IMR-90 (cell line): ENCODE measurements at regions not wholly inside any gene's neighbourhood (a gene's known extent, or its start where the extent isn't known, plus 50 kb on each side); places are given as distances from the start of the nearest gene placed in this dataset.

Experiments
- ATAC-seq: fragments of 200-7000 bp; cut with Tn5 transposase; 2 replicates; pipeline ENCODE4 v1.9.1; 2020; ENCODE audit warnings: low read depth, mild to moderate bottlenecking, moderate library complexity
- BruUV-seq: library from RNA; stranded (reverse); fragments of 400-500 nt; replicated peaks from 2 replicates; lab custom pipeline; 2021; lab: Mats Ljungman, UMichigan
- CTCF ChIA-PET: fragments of 300-600 bp; formaldehyde crosslinking; extraction: SDS; loops from one replicate; lab custom pipeline; 2021; ENCODE audit warnings: antibody characterized with exemption; lab: Yijun Ruan, JAX
- POLR2A ChIA-PET: fragments of 300-600 bp; sonication (Branson Sonifier 250); formaldehyde crosslinking; loops from one replicate; lab custom pipeline; 2022; ENCODE audit warnings: antibody characterized with exemption; ENCODE audit not compliant: unreplicated experiment; lab: Charles Lee
- DNase-seq: peaks from one replicate; pipeline ENCODE4 v3.0.0; 2013
- H2AFZ ChIP-seq: replicated peaks from 2 replicates; pipeline ENCODE3; 2013; ENCODE audit warnings: low read length, mild to moderate bottlenecking; ENCODE audit not compliant: poor library complexity
- H2AK5ac ChIP-seq: 2 replicates; pipeline ENCODE4 v1.6.1; 2013; ENCODE audit warnings: low read depth, low read length, inconsistent platforms
- H2AK9ac ChIP-seq: replicated peaks from 2 replicates; pipeline ENCODE3; 2013; ENCODE audit warnings: mild to moderate bottlenecking, low read depth, low read length, moderate library complexity; ENCODE audit not compliant: poor library complexity
- H2BK120ac ChIP-seq: 2 replicates; pipeline ENCODE4 v1.6.1; 2013; ENCODE audit warnings: low read depth, low read length, inconsistent platforms
- H2BK15ac ChIP-seq: 3 replicates; pipeline ENCODE4 v1.6.1; 2013; ENCODE audit warnings: low read depth, low read length, inconsistent platforms
- H2BK20ac ChIP-seq: 2 replicates; pipeline ENCODE4 v1.6.1; 2013; ENCODE audit warnings: low read depth, mild to moderate bottlenecking, inconsistent platforms, low read length, moderate library complexity
- H2BK5ac ChIP-seq: 2 replicates; pipeline ENCODE4 v1.6.1; 2013; ENCODE audit warnings: mild to moderate bottlenecking, low read depth, low read length, inconsistent platforms; ENCODE audit not compliant: poor library complexity, severe bottlenecking
- H3K14ac ChIP-seq: replicated peaks from 2 replicates; pipeline ENCODE4 v1.6.1; 2013; ENCODE audit warnings: low read depth, low read length, inconsistent platforms
- H3K18ac ChIP-seq: 2 replicates; pipeline ENCODE4 v1.6.1; 2013; ENCODE audit warnings: low read depth, low read length, control low read depth
- H3K23ac ChIP-seq: 2 replicates; pipeline ENCODE4 v1.6.1; 2013; ENCODE audit warnings: low read depth, low read length, inconsistent platforms
- H3K27ac ChIP-seq: 2 replicates; pipeline ENCODE4 v1.5.1; 2013; ENCODE audit warnings: mild to moderate bottlenecking, control low read depth, low read length; ENCODE audit not compliant: insufficient read depth
- H3K27me3 ChIP-seq: 2 replicates; pipeline ENCODE4 v1.6.1; 2013; ENCODE audit warnings: low read length; ENCODE audit not compliant: control insufficient read depth, insufficient read depth
- H3K36me3 ChIP-seq: 2 replicates; pipeline ENCODE4 v1.6.1; 2013; ENCODE audit warnings: low read length, mixed read lengths; ENCODE audit not compliant: control insufficient read depth, insufficient read depth
- H3K4ac ChIP-seq: 2 replicates; pipeline ENCODE4 v1.6.1; 2013; ENCODE audit warnings: low read depth, low read length, inconsistent platforms
- H3K4me1 ChIP-seq: 2 replicates; pipeline ENCODE4 v1.6.1; 2013; ENCODE audit warnings: low read length, mixed read lengths; ENCODE audit not compliant: control insufficient read depth, insufficient read depth
- H3K4me2 ChIP-seq: 2 replicates; pipeline ENCODE4 v1.6.1; 2013; ENCODE audit warnings: low read depth, mild to moderate bottlenecking, control low read depth, low read length, moderate library complexity
- H3K4me3 ChIP-seq: 2 replicates; pipeline ENCODE4 v1.5.1; 2013; ENCODE audit warnings: low read depth, mild to moderate bottlenecking, control low read depth, low read length, moderate library complexity; ENCODE audit not compliant: insufficient read depth
- H3K56ac ChIP-seq: 2 replicates; pipeline ENCODE4 v1.6.1; 2013; ENCODE audit warnings: low read length, inconsistent platforms; ENCODE audit not compliant: insufficient read depth; ENCODE audit errors: extremely low read depth
- H3K79me1 ChIP-seq, 2 experiments: 2 replicates each; pipeline ENCODE4 v1.6.1; 2013; ENCODE audit warnings: low read length in 2 of 2, inconsistent platforms in 1 of 2, low read depth in 1 of 2
- H3K9ac ChIP-seq: 2 replicates; pipeline ENCODE4 v1.6.1; 2013; ENCODE audit warnings: low read depth, low read length, control low read depth
- H3K9me1 ChIP-seq: 2 replicates; pipeline ENCODE4 v1.6.1; 2013; ENCODE audit warnings: low read length, inconsistent platforms; ENCODE audit not compliant: insufficient read depth
- H3K9me3 ChIP-seq: 2 replicates; pipeline ENCODE4 v1.6.1; 2013; ENCODE audit warnings: low read length; ENCODE audit not compliant: control insufficient read depth, insufficient read depth
- H4K20me1 ChIP-seq: 2 replicates; pipeline ENCODE4 v1.6.1; 2013; ENCODE audit warnings: low read length, inconsistent platforms; ENCODE audit not compliant: insufficient read depth
- H4K5ac ChIP-seq: 2 replicates; pipeline ENCODE4 v1.6.1; 2013; ENCODE audit warnings: mild to moderate bottlenecking, low read depth, low read length, control low read depth
- H4K8ac ChIP-seq, 2 experiments: 2 replicates each; pipeline ENCODE4 v1.6.1; 2013; ENCODE audit warnings: low read depth in 2 of 2, low read length in 2 of 2, control low read depth in 1 of 2, inconsistent platforms in 1 of 2
- H4K91ac ChIP-seq: 2 replicates; pipeline ENCODE4 v1.6.1; 2013; ENCODE audit warnings: low read depth, low read length, inconsistent platforms; ENCODE audit not compliant: insufficient read depth
- MAFK ChIP-seq: IDR thresholded peaks from 2 replicates; pipeline ENCODE4 v1.6.1; 2012; ENCODE audit warnings: low read depth, low read length, improper control_type of control experiment
- MAZ ChIP-seq: IDR thresholded peaks from 2 replicates; pipeline ENCODE4 v1.6.1; 2012; ENCODE audit warnings: low read depth, mild to moderate bottlenecking, low read length, improper control_type of control experiment, moderate library complexity, borderline replicate concordance
- MXI1 ChIP-seq: IDR thresholded peaks from 2 replicates; pipeline ENCODE4 v1.6.1; 2012; ENCODE audit warnings: low read depth, mild to moderate bottlenecking, low read length, moderate library complexity, borderline replicate concordance
- NFE2L2 ChIP-seq: fragments of 150-350 bp; IDR thresholded peaks from 2 replicates; pipeline ENCODE4 v1.6.1; 2016; ENCODE audit warnings: low read depth, mild to moderate bottlenecking, low read length
- WGBS, 2 experiments: methylation state at CpG; one replicate each; pipeline versions ENCODE4 v1.1.5 to v1.1.7; 2013; ENCODE audit warnings: missing lambda C conversion rate in 2 of 2; ENCODE audit not compliant: insufficient read length in 1 of 2; ENCODE audit errors: extremely low coverage in 2 of 2; 5-methylcytosine and 5-hydroxymethylcytosine counted together
- dilution Hi-C: fragments of 300-500 bp; cut with HindIII; formaldehyde crosslinking; loops from one replicate; pipeline ENCODE4 v1.14.3; 2018; ENCODE audit warnings: low sequenced_read_pairs; ENCODE audit not compliant: unreplicated experiment
- in situ Hi-C: fragments of 300-500 bp; cut with MboI; formaldehyde crosslinking; loops from 3 replicates; pipeline ENCODE4 v1.14.3; 2019; ENCODE audit warnings: low sequenced_read_pairs, inconsistent platforms, mixed read lengths
- intact Hi-C: fragments of 100-400 bp; cut with micrococcal nuclease; formaldehyde crosslinking; loops from 2 replicates; pipeline ENCODE4 v1.10.0; 2022
- TF ChIP-seq, protein P1 (sequence below): fragments of 150-350 bp; IDR thresholded peaks from 2 replicates; pipeline ENCODE4 v1.6.1; 2016; ENCODE audit warnings: low read depth, mild to moderate bottlenecking, low read length, moderate library complexity, borderline replicate concordance
- TF ChIP-seq, protein P2 (sequence below): fragments of 150-350 bp; IDR thresholded peaks from 2 replicates; pipeline ENCODE4 v1.6.1; 2017; ENCODE audit warnings: mild to moderate bottlenecking, antibody characterized with exemption, low read length, low read depth

DNA sequence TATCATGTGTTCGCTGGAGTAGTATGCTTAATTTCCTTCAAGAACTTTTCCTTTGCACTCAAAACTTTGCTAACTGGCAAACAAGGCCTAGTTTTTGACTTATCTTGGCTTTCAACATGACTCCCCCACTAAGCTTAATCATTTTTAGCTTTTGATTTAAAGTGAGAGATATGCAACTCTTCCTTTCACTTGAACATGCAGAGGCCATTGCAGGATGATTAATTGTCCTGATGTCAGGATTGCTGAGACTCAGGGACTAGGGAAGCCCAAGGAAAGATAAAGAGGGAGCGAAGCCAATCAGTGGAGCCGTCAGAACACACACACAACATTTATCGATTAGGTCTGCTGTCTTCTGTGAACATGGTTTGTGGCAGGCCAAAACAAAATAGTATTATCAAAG is 491.4 kb downstream of the CBLN4 start:
- Histone ChIP-seq H2BK120ac (no peak overlapping the region), H3K9me1 (no peaks in the 10 kb centered on the region), H4K8ac (no peak overlapping the region), H3K36me3 (no peaks in the 10 kb centered on the region), H3K79me1 (no peaks in the 10 kb centered on the region), H4K20me1 (no peaks in the 10 kb centered on the region), H3K4me2 (no peak overlapping the region), H2BK20ac (no peak overlapping the region), H3K18ac (no peak overlapping the region), H3K4me1 (no peaks in the 10 kb centered on the region), H3K56ac (no peak overlapping the region), H3K27ac (no peak overlapping the region), H2BK15ac (no peak overlapping the region), H4K91ac (no peak overlapping the region), H3K9me3 (peaks cover 6% of the 10 kb centered on the region), H3K27me3 (no peaks in the 10 kb centered on the region), H3K9ac (no peak overlapping the region), H3K4ac (no peak overlapping the region), H4K5ac (no peak overlapping the region), H2AFZ (no peak overlapping the region), H3K14ac (no peak overlapping the region), H3K4me3 (no peak overlapping the region), H2AK5ac (no peak overlapping the region), H2AK9ac (no peak overlapping the region), H3K23ac (no peak overlapping the region), H2BK5ac (no peak overlapping the region)
- no TSS peak for BruUV-seq
- TF ChIP-seq, protein P1, sequence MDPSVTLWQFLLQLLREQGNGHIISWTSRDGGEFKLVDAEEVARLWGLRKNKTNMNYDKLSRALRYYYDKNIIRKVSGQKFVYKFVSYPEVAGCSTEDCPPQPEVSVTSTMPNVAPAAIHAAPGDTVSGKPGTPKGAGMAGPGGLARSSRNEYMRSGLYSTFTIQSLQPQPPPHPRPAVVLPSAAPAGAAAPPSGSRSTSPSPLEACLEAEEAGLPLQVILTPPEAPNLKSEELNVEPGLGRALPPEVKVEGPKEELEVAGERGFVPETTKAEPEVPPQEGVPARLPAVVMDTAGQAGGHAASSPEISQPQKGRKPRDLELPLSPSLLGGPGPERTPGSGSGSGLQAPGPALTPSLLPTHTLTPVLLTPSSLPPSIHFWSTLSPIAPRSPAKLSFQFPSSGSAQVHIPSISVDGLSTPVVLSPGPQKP, result no peak
- TF ChIP-seq MXI1, result no peak
- TF ChIP-seq, protein P2, sequence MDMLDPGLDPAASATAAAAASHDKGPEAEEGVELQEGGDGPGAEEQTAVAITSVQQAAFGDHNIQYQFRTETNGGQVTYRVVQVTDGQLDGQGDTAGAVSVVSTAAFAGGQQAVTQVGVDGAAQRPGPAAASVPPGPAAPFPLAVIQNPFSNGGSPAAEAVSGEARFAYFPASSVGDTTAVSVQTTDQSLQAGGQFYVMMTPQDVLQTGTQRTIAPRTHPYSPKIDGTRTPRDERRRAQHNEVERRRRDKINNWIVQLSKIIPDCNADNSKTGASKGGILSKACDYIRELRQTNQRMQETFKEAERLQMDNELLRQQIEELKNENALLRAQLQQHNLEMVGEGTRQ, result no peak
- TF ChIP-seq MAFK, result no peak
- no peak for TF ChIP-seq MAZ
- TF ChIP-seq NFE2L2, result no peak
- dilution Hi-C loops, result no loop called here
- ATAC-seq (no peak), DNase-seq (no peak)
- CTCF ChIA-PET, result no interaction called here
- POLR2A ChIA-PET, result no interaction called here
- in situ Hi-C loops, result no loop called here
- no CpG with 5 or more reads among the region's 4 CpGs for WGBS, 2 experiments
- intact Hi-C loops, result no loop called here
